HCT116 (cell line): ENCODE measurements at regions not wholly inside any gene's neighbourhood (a gene's known extent, or its start where the extent isn't known, plus 50 kb on each side); places are given as distances from the start of the nearest gene placed in this dataset.

Source experiments
- ATAC-seq: fragments of 200-7000 bp; cut with Tn5 transposase; 2 replicates; pipeline ENCODE4 v1.9.1; 2020; ENCODE audit warnings: mild to moderate bottlenecking, moderate library complexity
- BruUV-seq: library from RNA; stranded (reverse); fragments of 400-500 nt; replicated peaks from 2 replicates; lab custom pipeline; 2021; lab: Mats Ljungman, UMichigan
- CTCF ChIA-PET: fragments of 300-600 bp; sonication (Branson Sonifier 250); formaldehyde crosslinking; loops from one replicate; lab custom pipeline; 2021; ENCODE audit warnings: antibody characterized with exemption; lab: Charles Lee
- POLR2A ChIA-PET: fragments of 300-600, 350-600 bp; sonication (Branson Sonifier 250); formaldehyde crosslinking; loops from one replicate; lab custom pipeline; 2021; ENCODE audit warnings: antibody characterized with exemption; lab: Charles Lee
- RAD21 ChIA-PET, 2 experiments: fragments of 300-600 bp; sonication (Branson Sonifier 250); formaldehyde crosslinking; loops; one replicate each; lab custom pipeline; 2023; ENCODE audit warnings: low total read pairs in 2 of 2; ENCODE audit not compliant: uncharacterized antibody in 2 of 2, unreplicated experiment in 2 of 2, low non-redundant PET in 1 of 2; lab: Charles Lee
- DNase-seq: peaks from one replicate; pipeline ENCODE4 v3.0.0-alpha.2; 2010; ENCODE audit warnings: low read depth, low spot score
- H2AFZ ChIP-seq: fragments of 200-600 bp; shearing (Covaris generic), sonication (generic); 2 replicates; pipeline ENCODE4 v1.6.1; 2017; ENCODE audit warnings: low read depth, mixed run types, mixed read lengths, antibody characterized with exemption, low read length; ENCODE audit not compliant: poor library complexity, severe bottlenecking
- H3K27ac ChIP-seq: 2 replicates; pipeline ENCODE4 v1.5.1; 2012; ENCODE audit warnings: low read depth, low read length
- H3K27me3 ChIP-seq: fragments of 200-600 bp; sonication (generic); 2 replicates; pipeline ENCODE4 v1.6.1; 2016; ENCODE audit warnings: mixed run types, low read length, mixed read lengths; ENCODE audit not compliant: insufficient read depth
- H3K36me3 ChIP-seq, 2 experiments: fragments of 200-500 bp in 1 of 2; fragments of 200-600 bp in 1 of 2; sonication (Bioruptor generic) in 1 of 2; sonication (generic) in 1 of 2; 2 replicates each; pipeline versions ENCODE4 v1.5.1 to v1.6.1; 2014 to 2016; ENCODE audit warnings: low read length in 2 of 2, inconsistent platforms in 1 of 2, mixed read lengths in 1 of 2, mixed run types in 1 of 2; ENCODE audit not compliant: insufficient read depth in 2 of 2, control insufficient read depth in 1 of 2
- H3K4me1 ChIP-seq, 2 experiments: fragments of 200-600 bp in 1 of 2; sonication (generic) in 1 of 2; 2 replicates each; pipeline versions ENCODE4 v1.5.1 to v1.6.1; 2012 to 2017; ENCODE audit warnings: low read length in 2 of 2, inconsistent platforms in 1 of 2, mild to moderate bottlenecking in 1 of 2, mixed read lengths in 1 of 2, mixed run types in 1 of 2, moderate library complexity in 1 of 2; ENCODE audit not compliant: insufficient read depth in 2 of 2, control insufficient read depth in 1 of 2
- H3K4me2 ChIP-seq: fragments of 200-600 bp; sonication (generic); 2 replicates; pipeline ENCODE4 v1.6.1; 2017; ENCODE audit warnings: mixed run types, low read length, mixed read lengths
- H3K4me3 ChIP-seq, 2 experiments: fragments of 200-600 bp in 1 of 2; sonication (generic) in 1 of 2; replicated peaks in 1 of 2; 2 replicates each; pipeline ENCODE4 v1.5.1; 2011 to 2016; ENCODE audit warnings: low read length in 2 of 2, control low read depth in 1 of 2, low read depth in 1 of 2, mild to moderate bottlenecking in 1 of 2, mixed read lengths in 1 of 2, mixed run types in 1 of 2
- H3K79me2 ChIP-seq: fragments of 200-600 bp; sonication (generic); 2 replicates; pipeline ENCODE4 v1.6.1; 2017; ENCODE audit warnings: mild to moderate bottlenecking, mixed run types, low read length, moderate library complexity, mixed read lengths; ENCODE audit not compliant: insufficient read depth
- H3K9ac ChIP-seq: fragments of 200-600 bp; sonication (generic); 2 replicates; pipeline ENCODE4 v1.6.1; 2016; ENCODE audit warnings: low read length, mixed read lengths
- H3K9me2 ChIP-seq: fragments of 200-600 bp; sonication (generic), shearing (Covaris generic); 2 replicates; pipeline ENCODE4 v1.6.1; 2017; ENCODE audit warnings: mixed run types, mild to moderate bottlenecking, moderate library complexity; ENCODE audit not compliant: insufficient read depth
- H3K9me3 ChIP-seq, 2 experiments: fragments of 200-500 bp in 1 of 2; fragments of 200-600 bp in 1 of 2; sonication (Bioruptor generic) in 1 of 2; sonication (generic) in 1 of 2; 2 replicates each; pipeline ENCODE4 v1.6.1; 2014 to 2017; ENCODE audit warnings: low read length in 2 of 2, mixed read lengths in 2 of 2, inconsistent platforms in 1 of 2, low read depth in 1 of 2, mild to moderate bottlenecking in 1 of 2, mixed run types in 1 of 2, moderate library complexity in 1 of 2; ENCODE audit not compliant: control insufficient read depth in 1 of 2, insufficient read depth in 1 of 2
- H4K20me1 ChIP-seq: fragments of 200-600 bp; sonication (generic), shearing (Covaris generic); 2 replicates; pipeline ENCODE4 v1.6.1; 2017; ENCODE audit warnings: mixed run types, mild to moderate bottlenecking, moderate library complexity; ENCODE audit not compliant: insufficient read depth
- ATF3 ChIP-seq: IDR thresholded peaks from 2 replicates; pipeline ENCODE4 v1.6.1; 2012
- EGR1 ChIP-seq: IDR thresholded peaks from 2 replicates; pipeline ENCODE4 v1.6.1; 2012; ENCODE audit warnings: low read depth
- ELF1 ChIP-seq: IDR thresholded peaks from 2 replicates; pipeline ENCODE4 v1.6.1; 2012; ENCODE audit warnings: low read depth, borderline replicate concordance
- EZH2phosphoT487 ChIP-seq: fragments of 200-600 bp; IDR thresholded peaks from 2 replicates; pipeline ENCODE4 v1.6.1; 2018; ENCODE audit warnings: antibody characterized with exemption, borderline replicate concordance
- FOSL1 ChIP-seq: IDR thresholded peaks from 2 replicates; pipeline ENCODE4 v1.6.1; 2012; ENCODE audit warnings: low read depth
- JUND ChIP-seq: IDR thresholded peaks from 2 replicates; pipeline ENCODE4 v1.6.1; 2012
- POLR2A ChIP-seq: IDR thresholded peaks from 2 replicates; pipeline ENCODE4 v1.7.0; 2011; ENCODE audit warnings: borderline replicate concordance; ENCODE audit not compliant: insufficient read depth, insufficient read length; ENCODE audit errors: extremely low read depth
- RAD21 ChIP-seq: IDR thresholded peaks from 2 replicates; pipeline ENCODE4 v1.6.1; 2012; ENCODE audit warnings: low read depth, mild to moderate bottlenecking
- SIN3A ChIP-seq: IDR thresholded peaks from 2 replicates; pipeline ENCODE4 v1.6.1; 2012; ENCODE audit warnings: low read depth
- SP1 ChIP-seq: IDR thresholded peaks from 2 replicates; pipeline ENCODE4 v1.6.1; 2012; ENCODE audit warnings: low read depth
- SRF ChIP-seq: IDR thresholded peaks from 2 replicates; pipeline ENCODE4 v1.6.1; 2012; ENCODE audit warnings: low read depth
- TCF7L2 ChIP-seq: IDR thresholded peaks from 2 replicates; pipeline ENCODE4 v1.7.0; 2011; ENCODE audit warnings: borderline replicate concordance, inconsistent platforms; ENCODE audit not compliant: insufficient read depth, insufficient read length; ENCODE audit errors: extremely low read depth
- ZBTB33 ChIP-seq: IDR thresholded peaks from 2 replicates; pipeline ENCODE4 v1.6.1; 2011; ENCODE audit warnings: mild to moderate bottlenecking, low read length, moderate library complexity; ENCODE audit not compliant: insufficient replicate concordance; ENCODE audit errors: extremely low read depth
- ZFX ChIP-seq: fragments of 450-650 bp; IDR thresholded peaks from 2 replicates; pipeline ENCODE4 v1.6.1; 2017
- intact Hi-C: fragments of 100-400 bp; cut with micrococcal nuclease; formaldehyde crosslinking; loops from 2 replicates; pipeline ENCODE4 v1.10.0; 2022
- TF ChIP-seq, protein P1 (sequence below), 3 experiments: fragments of 200-600 bp in 1 of 3; sonication (generic) in 1 of 3; IDR thresholded peaks in 2 of 3; conservative IDR thresholded peaks in 1 of 3; 2 replicates each; pipeline ENCODE4 v1.5.1; 2012 to 2017; ENCODE audit warnings: low read depth in 2 of 3, low read length in 2 of 3, antibody characterized with exemption in 1 of 3, borderline replicate concordance in 1 of 3, control low read depth in 1 of 3, mild to moderate bottlenecking in 1 of 3, mixed read lengths in 1 of 3, mixed run types in 1 of 3, moderate library complexity in 1 of 3; ENCODE audit not compliant: insufficient read depth in 1 of 3

DNA sequence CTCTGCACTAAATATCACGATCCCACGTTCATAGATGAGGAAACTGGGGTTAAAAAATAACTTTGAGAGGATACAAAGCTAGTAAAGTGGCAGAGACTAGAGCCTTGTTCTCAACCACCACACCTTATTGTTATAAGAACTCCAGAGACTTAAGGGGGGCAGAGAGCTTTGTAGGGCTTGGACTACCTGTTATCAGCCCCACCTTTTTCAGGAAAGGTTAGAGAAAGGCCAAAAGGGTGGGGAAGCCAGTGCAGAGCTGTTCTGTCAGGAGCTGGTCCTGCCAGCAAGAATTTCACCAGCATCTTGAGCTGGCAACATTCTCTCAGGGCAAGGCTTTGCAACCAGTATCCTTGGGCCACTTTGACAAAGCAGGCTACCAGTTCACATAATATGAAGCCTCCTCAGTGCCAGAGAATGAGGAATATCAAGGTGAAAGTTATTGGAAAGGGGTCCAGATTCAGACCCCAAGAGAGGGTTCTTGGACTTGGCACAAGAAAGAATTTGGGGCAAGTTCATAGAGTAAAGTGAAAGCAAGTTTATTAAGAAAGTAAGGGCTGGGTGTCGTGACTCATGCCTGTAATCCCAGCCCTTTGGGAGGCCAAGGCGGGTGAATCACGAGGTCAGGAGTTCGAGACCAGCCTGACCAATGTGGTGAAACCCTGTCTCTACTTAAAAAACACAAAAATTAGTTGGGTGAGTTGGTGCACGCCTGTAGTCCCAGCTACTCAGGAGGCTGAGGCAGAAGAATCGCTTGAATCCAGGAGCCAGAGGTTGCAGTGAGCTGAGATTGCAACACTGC, 66.2 kb upstream of the CLINT1 start:
- RAD21 ChIA-PET, result no interaction called here
- no peak; the same call in 1 of the 2 replicates for ATAC-seq
- no peak overlapping the region for H3K4me3 ChIP-seq
- peak overlapping the region; percentile 27 for H3K4me2 ChIP-seq
- H3K4me1 ChIP-seq, result peaks cover 0 to 7% of the 10 kb centered on the region in 2 experiments; a peak in 2 of 4 replicates
- POLR2A ChIA-PET, result no interaction called here
- H3K9ac ChIP-seq, result no peak overlapping the region
- H3K9me3 ChIP-seq, result no peaks in the 10 kb centered on the region
- H3K27me3 ChIP-seq, result no peaks in the 10 kb centered on the region
- no peaks in the 10 kb centered on the region for H3K79me2 ChIP-seq
- no peaks in the 10 kb centered on the region for H3K36me3 ChIP-seq
- H3K27ac ChIP-seq, result no peak overlapping the region
- H3K9me2 ChIP-seq, result no peaks in the 10 kb centered on the region
- CTCF ChIA-PET, result no interaction called here
- intact Hi-C loops, result no loop called here
- H2AFZ ChIP-seq, result no peak overlapping the region
- TF ChIP-seq ATF3 (no peak), FOSL1 (no peak), RAD21 (no peak), TCF7L2 (no peak), SP1 (no peak), SRF (no peak), ZFX (no peak), ZBTB33 (no peak), EGR1 (no peak), EZH2phosphoT487 (no peak), POLR2A (no peak), JUND (no peak), SIN3A (no peak), ELF1 (no peak)
- TF ChIP-seq, protein P1, sequence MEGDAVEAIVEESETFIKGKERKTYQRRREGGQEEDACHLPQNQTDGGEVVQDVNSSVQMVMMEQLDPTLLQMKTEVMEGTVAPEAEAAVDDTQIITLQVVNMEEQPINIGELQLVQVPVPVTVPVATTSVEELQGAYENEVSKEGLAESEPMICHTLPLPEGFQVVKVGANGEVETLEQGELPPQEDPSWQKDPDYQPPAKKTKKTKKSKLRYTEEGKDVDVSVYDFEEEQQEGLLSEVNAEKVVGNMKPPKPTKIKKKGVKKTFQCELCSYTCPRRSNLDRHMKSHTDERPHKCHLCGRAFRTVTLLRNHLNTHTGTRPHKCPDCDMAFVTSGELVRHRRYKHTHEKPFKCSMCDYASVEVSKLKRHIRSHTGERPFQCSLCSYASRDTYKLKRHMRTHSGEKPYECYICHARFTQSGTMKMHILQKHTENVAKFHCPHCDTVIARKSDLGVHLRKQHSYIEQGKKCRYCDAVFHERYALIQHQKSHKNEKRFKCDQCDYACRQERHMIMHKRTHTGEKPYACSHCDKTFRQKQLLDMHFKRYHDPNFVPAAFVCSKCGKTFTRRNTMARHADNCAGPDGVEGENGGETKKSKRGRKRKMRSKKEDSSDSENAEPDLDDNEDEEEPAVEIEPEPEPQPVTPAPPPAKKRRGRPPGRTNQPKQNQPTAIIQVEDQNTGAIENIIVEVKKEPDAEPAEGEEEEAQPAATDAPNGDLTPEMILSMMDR (IDR thresholded peaks at IDR 0.05 in 2 of 3, conservative IDR thresholded peaks at IDR 0.05 in 1 of 3; ENCODE audit: borderline replicate concordance in 1 of 3, insufficient read depth in 1 of 3, low read depth in 2 of 3, low read length in 2 of 3), result no peak
- no peaks in the 10 kb centered on the region for H4K20me1 ChIP-seq
- no TSS peak for BruUV-seq
- no peak for DNase-seq
